HG03045 (cell line): ENCODE measurements at regions not wholly inside any gene's neighbourhood (a gene's known extent, or its start where the extent isn't known, plus 50 kb on each side); places are given as distances from the start of the nearest gene placed in this dataset.

Experiments used
- ATAC-seq: cut with Tn5 transposase; IDR thresholded peaks from one replicate; pipeline ENCODE4 v1.9.1; 2021; ENCODE audit warnings: mild to moderate bottlenecking, moderate library complexity; ENCODE audit not compliant: unreplicated experiment

DNA sequence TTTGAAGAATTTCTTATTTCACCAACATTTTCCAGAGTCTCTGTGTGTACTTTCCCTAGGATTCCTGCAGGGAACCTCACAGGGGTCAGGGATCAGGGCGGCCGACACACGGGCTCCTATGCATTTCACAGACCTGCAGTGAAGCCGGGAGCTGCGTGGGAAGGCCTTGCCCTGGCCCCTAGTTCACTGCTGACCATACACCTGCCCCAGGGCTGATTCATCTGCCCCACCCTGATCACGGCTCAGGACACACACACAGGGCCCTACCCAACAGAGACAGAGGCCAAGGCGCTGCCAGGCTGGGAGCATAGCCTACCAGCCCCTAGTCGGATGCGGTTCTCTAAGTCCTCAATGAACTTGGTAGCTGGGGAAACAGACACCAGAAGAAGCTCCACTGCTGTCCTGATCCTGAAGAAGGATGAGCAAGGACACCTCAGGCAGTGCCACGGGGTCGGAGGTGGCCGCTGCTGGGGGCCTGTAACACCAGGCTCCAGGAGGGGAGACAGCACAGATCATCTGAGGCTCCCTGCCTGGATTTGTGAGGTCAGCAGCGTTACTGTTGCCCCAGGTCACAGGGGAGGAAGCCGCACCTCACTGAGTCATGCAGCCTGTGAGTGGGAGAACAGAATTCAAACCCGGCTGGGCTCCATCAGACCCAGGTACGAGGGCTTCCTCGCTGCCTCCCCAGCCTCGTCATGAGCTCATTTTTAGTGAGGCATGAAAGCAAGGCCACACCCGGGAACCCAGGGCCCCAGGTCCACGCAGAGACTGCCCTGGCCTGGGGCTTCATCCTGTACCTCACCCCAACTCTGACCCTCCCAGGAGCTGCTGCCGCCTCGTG lies 278.8 kb upstream of the PPP2R2D start:
- no peak for ATAC-seq

DNA sequence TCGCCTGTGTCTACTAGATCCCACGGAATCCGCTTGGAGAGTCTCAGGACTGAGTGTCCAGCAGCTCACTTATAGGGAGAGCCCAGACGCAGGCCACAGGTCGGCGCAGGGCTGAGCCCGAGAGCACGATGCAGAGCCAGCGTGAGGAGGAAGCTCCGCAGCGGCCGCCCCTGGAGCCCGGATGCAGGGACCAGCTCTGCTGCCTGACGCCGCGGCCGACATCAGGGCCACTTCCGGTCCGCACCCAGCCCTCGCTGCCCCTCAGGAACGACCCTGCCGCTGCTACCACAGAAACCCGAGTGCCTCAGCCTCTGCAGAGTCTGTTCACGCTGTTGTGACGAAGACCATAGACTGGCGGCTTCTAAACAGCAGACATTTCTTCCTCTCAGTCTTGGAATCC lies 275.8 kb upstream of the PPP2R2D start:
- ATAC-seq, result no peak

DNA sequence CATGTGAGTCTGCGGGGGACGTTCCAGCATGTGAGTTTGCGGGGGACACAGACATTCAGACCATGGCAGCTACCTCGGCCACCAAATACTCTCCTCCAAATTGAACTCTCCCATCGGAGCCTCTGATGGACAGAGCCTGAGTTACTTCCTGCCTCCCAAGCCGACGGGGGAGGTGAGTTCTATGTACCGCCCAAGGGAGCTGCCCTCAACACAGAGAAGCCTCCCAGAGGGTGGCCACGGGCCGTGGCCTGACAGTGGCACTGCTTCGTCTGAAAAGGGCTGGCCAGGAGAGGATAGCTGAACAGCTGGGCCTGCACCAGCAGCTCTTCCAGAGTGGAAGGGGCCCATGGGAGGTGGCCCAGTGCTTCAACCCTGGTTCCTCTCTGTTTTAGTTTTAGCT lies 274.5 kb upstream of the PPP2R2D start:
- no peak for ATAC-seq

DNA sequence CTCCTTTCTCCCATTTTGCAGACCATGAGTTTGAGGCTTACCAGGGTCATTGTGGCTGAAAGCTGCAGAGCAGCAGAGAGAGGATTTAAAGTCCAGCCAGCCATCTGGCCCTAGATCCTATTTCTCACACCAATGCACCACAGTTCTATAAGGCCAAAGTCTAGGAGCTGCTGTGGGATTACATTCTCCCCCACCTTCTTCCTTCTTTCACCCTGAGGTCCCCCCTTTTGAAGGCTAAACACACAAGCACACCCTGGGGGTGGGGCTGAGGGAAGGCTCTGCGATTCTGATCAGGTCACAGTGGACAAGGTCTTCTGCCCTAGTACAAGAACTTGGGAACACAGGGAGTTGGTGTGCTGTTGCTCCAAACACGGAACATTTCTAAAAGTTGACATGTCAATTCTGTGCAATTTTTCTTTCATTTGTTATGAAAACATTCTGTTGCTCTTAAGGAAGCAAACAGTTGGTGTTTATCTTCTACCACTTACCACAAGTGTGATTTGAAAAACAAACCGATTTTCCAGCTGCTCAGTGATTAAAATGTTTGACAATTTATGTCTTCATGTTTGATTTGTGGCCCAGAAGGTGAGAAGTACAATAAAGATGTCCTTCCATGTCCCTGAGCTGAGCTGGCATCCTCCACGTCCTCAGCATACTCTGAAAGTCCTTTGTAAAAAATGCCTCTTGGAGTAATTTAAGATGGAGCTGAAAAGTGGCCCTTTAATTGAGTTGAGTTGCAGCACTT lies 271.6 kb upstream of the PPP2R2D start:
- ATAC-seq, result no peak

DNA sequence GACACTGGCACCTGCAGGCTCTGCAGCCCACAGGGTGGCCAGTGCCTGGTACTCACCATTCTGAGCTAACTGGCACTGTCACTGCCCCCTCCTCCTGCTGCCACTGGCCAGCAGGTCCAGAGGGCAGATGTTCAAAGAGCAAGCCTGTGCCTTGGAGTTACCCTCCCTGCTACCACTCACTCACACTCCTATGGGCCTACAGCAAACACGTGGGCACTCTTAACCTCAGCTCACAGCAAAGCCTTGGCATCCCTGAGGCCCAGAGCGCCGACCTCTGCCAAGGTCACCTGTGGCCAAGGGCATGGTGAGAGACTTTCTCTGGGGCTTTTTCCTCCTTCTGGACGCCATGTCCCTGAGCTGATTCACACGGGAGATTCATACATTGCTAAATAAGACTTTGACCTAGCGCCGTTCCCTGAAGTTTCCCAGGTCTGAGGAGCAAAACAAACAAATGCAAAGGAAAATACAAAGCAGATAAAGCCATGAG lies 270.0 kb upstream of the PPP2R2D start:
- ATAC-seq, result no peak

DNA sequence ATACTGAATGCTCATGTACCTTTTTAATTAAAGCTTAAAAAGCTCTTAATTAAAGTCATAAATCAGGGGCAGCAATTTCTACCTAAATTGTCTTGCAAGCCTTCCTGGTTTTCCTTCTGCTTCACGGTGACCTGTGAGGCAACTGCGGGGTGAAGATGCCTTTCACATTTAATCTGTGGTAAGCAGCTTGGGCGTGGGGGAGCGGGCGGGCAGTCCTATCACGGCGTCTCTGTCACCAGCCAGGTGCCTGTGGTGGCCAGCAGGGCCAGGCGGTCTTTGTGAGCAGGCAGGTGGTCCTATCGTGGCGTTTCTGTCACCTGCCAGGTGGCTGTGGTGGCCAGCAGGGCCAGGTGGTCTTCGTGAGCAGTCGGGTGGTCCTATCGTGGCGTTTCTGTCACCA lies 269.2 kb upstream of the PPP2R2D start:
- ATAC-seq, result no peak

DNA sequence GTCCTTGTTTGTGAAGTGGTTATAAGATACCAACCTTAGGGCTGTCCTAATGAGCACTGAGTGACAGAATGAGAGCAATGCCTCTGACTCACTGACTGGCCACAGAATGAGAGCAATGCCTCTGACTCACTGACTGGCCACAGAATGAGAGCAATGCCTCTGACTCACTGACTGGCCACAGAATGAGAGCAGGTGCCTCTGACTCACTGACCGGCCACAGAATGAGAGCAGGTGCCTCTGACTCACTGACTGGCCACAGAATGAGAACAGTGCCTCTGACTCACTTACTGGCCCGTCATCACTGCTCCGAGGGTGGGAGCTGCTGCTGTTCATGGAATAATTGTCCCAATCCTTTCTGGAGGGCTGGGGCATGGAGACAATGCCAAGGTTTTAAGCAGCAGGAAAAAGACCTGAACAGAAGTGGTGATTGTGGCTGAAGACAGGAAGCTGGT lies 265.2 kb upstream of the PPP2R2D start:
- ATAC-seq, result no peak

DNA sequence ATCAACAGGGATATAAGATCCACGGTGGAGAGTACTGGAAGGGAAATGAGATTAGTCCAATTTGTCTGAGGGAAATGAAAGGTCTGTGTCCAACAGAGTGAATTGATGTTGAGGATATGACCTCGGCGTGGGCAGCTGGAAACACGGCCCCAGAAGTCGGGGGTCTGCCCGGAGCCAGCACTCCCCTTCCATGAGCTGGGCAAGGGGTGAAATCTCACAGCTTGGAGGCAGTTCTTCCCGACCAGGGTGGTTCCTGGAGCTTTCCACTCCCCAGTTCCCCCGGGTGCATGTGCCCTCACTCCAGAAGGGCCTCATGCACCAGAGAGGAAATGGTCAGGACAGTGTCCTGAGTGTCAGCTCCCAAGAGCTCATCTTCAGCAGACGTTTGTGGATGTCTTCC lies 264.7 kb upstream of the PPP2R2D start:
- no peak for ATAC-seq

DNA sequence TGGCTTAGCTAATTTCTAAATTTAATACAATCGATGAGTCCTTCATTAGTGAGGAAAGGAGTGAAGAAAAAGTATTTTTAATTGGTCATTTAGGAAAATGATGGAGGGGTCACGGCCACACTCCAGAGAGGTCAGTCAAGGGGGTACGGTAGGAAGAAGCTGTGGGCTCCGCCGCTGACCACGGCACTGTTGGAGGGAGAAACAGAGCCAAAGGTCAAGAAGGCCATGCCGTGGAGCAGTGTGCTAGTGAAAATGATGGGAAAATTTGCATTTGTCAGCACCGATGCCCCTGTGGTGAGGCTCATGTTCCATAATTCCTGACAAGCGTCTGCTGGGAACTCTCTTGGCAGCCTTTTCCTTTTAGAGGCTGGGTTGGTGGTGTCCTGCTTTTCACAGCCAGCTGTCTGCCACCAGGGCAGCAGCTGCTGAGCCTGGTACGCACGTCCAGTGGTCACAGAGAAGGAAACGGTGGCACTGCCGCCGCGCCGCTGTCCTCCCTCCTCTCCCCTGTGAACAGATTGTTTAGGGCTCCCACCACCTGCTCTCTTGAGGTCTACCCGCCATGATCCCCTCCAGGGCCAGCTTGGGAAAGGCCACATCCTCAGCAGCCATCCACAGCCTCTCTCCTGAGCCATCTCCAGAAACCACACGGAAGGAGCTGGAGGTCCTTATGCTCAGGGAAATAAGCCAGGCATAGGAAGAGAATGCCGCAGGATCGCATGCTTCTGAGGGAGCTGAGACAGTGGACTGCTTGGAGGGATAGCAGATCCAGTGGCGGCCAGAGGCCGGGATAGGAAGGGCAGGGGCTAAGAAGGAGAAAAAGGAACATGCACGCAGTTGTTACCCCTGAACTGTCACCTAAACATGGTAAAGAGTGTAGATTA lies 263.7 kb upstream of the PPP2R2D start:
- no peak for ATAC-seq

DNA sequence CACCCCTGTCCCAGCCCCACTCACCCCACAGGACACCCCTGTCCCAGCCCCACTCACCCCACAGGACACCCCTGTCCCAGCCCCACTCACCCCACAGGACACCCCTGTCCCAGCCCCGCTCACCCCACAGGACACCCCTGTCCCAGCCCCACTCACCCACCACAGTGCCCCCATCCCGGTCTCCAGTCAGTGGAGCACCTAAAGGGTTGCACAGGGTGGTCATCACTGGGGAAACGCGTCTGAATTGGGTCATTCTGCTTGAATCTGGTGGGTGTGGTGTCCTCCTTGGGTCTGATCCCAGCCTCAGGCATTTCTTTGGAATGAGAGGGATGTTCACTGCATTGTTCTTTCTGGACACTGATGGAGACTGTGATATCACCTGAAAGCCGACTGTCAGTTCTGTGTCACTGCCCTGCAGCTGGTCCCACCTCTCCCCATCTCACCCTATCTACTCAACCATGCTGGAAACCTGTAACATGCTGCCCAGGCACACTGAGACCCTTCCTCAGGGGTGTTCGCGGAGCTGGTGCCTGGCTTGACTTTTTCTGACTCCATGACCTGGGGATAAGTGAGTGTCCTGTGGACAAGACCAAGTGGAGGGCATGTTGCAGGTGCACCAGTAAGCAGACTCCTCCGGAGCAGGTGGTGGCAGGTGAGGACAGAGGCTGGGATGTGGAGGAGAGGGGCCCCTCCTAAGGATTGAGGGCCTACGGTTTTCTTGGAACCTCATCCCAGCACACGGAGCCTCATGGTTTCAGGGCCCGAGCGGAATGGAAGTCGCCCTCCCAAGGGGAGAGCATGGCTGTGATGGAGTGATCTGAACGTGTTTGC lies 262.5 kb upstream of the PPP2R2D start:
- ATAC-seq, result no peak

DNA sequence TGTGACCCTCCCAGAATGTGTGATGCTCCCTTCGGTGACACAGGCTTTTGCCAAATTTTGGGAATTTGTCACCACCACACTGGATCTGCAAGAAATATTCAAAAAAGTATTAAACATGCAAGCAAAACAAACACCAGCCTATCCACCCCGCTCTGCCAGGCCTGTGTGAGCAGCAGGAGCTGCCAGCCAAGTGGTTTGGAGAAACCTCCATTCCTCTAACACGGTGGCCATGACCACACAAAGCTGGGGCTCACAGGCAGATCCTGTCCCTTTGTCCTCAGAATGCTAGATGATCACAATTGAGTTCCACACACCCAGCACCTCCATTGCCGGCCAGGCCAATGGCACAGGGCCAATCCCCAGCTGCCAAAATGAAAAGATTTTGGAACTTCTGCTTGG lies 261.9 kb upstream of the PPP2R2D start:
- ATAC-seq, result no peak

DNA sequence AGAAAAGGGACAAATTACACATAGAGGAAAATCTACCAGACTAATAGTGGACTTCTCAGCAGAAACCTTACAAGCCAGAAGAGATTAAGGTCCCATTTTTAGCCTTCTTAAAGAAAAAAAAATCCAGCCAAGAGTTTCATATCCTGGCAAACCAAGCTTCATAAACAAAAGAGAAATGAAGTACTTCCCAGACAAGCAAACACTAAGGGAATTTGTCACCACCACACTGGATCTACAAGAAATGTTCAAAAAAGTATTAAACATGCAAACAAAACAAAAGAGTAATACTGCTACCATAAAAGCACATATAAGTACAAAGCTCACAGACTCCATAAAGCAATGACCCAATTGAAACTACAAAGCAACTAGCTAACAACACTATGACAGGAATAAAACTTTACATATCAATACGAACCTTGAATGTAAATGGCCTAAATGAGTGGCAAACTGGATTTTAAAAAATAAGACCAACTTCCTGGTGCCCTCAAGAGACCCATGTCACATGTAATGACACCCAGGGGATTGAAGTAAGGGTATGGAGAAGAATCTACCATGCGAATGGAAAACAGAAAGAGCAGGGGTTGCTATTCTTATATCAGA lies 260.7 kb upstream of the PPP2R2D start:
- ATAC-seq, result no peak

DNA sequence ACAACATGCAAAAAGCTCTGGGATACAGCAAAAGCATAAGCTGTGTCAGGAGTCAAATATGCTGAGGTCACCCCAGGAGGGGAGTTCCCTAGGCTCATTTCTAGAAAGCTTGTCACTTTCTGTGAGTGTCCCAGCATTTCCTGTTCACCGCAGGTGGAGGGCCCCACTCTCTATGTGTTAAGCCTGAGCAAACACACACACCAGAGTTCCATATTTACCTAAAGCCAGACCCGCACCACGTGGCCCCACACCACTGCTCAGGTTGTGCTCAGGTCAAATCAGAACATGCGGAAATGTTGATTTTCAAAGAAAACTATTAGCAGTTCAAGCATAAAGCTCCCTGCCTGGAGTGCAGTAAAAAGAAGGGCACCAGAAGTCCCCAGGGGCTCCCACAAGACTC lies 259.6 kb upstream of the PPP2R2D start:
- peak; percentile 98 for ATAC-seq

DNA sequence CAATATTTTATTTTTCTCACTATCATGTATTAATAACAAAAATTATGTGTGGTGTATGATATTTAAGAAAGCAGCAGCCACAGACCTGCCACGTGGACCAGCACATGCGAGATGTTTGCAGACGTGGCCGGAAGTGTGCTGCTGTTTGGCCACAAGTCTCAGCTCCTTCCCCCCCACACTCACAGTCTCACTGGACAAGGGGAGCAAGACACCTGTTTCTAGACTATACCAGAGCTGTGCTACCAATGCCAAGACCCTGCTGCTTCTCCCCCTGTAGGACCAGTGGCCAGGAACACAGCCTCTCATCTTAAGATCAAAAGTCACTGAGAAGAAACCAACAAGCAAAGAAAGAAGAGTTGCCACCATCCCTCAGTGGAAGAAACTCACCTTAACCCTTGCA lies 258.9 kb upstream of the PPP2R2D start:
- no peak for ATAC-seq

DNA sequence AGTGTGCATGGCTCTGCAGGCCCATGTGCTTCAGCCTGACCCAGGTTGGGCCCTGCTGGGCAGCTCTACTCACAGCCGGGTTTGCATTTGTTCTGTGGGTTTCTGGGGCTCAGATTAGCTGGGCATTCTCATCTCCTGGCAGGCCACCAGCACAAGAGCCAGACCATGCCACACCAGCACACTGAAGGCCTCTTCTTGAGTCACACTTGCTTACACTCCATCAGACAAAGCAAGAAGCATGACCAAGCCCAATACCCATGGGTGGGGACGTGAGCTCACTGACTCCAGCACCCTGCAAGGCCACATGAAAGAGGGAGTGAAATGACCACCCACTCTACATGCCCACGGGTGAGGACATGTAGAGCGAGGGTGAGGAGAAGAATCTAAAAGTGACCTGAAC lies 257.8 kb upstream of the PPP2R2D start:
- no peak for ATAC-seq

DNA sequence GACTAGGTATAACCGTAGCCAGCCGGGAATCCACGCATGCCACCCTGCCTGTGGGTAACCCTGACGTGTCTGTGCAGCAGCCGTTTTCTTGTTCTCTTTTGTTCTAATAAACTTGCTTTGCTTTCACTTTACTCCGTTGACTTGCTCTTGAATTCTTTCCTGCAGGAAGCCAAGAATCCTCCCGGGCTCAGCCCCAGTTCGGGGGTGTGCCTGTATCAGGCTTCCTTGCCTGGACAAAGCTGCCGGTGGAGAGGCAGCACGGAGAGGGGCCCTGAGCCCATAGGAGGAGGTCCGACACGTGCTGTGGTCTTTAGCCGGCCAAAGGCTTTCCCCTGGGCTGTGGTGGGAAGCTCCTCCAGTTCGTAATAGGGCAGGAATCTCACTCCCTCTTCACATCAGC lies 256.5 kb upstream of the PPP2R2D start:
- ATAC-seq, result no peak

DNA sequence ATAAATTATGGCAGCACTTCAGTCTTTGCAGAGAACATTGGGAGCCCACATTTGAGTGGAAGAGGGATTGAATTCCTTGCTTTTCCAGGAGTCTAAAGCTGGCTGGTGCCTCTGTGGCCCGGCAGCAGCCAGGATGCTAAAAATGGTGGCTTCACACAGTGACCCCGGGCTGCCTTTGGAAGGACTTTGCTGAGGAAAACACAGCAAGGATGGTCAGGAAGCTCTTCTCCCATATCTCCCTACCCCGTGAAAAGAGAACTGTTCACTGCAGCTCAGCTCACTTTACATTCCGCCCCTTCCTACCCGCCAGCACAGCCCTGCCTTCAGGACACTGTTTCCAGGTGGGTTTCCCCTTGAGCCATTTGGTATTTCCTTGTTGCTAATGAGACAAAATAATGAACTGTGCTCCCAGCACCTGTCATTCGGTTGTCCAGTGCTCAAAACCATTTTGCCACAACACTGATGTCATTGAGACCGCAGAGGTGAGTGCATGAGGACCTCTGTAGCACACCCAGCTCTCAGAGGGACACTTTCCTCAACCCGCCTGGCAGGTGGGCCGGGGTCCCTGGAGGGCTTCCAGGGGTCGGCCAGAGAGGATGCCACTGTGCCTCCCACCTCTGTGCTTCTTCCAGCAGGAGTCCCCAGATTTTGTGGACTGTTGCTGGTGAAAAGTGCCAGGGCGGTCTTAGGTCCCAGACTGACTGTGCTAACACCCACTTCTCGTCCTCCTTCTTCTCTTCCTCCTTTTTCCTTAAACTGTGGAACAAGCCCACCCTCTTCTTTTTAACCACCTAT lies 255.7 kb upstream of the PPP2R2D start:
- ATAC-seq, result no peak

DNA sequence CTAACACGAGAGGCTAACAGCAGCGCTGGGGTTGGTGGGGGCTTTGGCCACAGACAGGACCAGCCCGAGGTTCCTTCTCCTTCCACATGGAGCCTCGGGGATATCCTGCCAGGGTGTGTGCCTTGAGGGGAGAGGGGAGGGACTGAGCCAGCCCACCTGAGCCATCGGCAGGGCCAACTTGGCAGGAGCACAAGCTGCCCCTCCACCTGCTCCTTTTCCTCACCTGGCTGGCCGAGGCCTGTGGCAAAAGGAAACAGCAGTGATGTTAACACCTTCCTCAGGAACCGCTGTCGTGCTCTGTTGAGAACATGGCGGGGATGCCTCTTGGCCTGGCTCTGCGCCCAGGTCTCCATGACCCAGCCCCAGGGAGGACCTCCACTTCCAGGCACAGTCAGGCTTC lies 255.1 kb upstream of the PPP2R2D start:
- no peak for ATAC-seq
